Mammary epithelial cell (primary cell): ENCODE measurements at regions not wholly inside any gene's neighbourhood (a gene's known extent, or its start where the extent isn't known, plus 50 kb on each side); places are given as distances from the start of the nearest gene placed in this dataset.

Source experiments
- CTCF ChIP-seq, 2 donors: IDR thresholded peaks in 1 of 2; conservative IDR thresholded peaks in 1 of 2; 2 replicates each; pipeline ENCODE4 v1.5.1; 2011 to 2012; ENCODE audit warnings: inconsistent platforms in 2 of 2, low read length in 2 of 2, mild to moderate bottlenecking in 2 of 2, control low read depth in 1 of 2, low read depth in 1 of 2; ENCODE audit not compliant: insufficient read depth in 1 of 2; ENCODE audit errors: extremely low read depth in 1 of 2
- EZH2 ChIP-seq: IDR thresholded peaks from 2 replicates; pipeline ENCODE4 v1.6.1; 2012; ENCODE audit warnings: low read length, inconsistent platforms, borderline replicate concordance

- TF ChIP-seq CTCF (conservative IDR thresholded peaks at IDR 0.05 in 1 of 2, IDR thresholded peaks at IDR 0.05 in 1 of 2; ENCODE audit: extremely low read depth in 1 of 2, insufficient read depth in 1 of 2, low read depth in 1 of 2, low read length in 2 of 2) (no peak), EZH2 (no peak)
Measured at GRCh38 chr2:207216457-207216856, 50.7 kb upstream of the KLF7 start.
